ENCODE measurements at regions not wholly inside any gene's neighbourhood (a gene's known extent, or its start where the extent isn't known, plus 50 kb on each side); places are given as distances from the start of the nearest gene placed in this dataset.

DNA sequence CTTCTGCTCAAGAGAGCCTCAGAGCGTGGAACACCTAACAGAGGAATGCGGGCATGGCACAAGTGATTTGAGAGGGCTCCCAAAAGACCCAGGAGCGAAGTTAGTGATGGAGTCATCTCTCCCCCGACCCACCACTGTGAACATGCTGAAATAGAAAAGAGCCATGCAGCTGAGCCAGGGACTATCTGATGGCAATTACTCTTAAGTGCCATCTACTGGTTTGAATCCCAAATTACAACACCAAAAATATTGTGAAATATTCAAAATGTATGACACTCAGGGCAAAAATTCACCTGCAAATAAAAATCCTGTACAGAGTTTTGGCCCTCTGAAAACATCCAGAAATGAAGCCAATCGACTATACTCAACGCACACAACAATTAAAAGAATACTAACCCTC, 2038.9 kb upstream of the ADGRL3 start:
- TF ChIP-seq, protein P1, sequence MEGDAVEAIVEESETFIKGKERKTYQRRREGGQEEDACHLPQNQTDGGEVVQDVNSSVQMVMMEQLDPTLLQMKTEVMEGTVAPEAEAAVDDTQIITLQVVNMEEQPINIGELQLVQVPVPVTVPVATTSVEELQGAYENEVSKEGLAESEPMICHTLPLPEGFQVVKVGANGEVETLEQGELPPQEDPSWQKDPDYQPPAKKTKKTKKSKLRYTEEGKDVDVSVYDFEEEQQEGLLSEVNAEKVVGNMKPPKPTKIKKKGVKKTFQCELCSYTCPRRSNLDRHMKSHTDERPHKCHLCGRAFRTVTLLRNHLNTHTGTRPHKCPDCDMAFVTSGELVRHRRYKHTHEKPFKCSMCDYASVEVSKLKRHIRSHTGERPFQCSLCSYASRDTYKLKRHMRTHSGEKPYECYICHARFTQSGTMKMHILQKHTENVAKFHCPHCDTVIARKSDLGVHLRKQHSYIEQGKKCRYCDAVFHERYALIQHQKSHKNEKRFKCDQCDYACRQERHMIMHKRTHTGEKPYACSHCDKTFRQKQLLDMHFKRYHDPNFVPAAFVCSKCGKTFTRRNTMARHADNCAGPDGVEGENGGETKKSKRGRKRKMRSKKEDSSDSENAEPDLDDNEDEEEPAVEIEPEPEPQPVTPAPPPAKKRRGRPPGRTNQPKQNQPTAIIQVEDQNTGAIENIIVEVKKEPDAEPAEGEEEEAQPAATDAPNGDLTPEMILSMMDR (IDR thresholded peaks at IDR 0.05) = peak in 2 of 4 donors; percentile 10 to 38
- no peak for TF ChIP-seq POLR2A (IDR thresholded peaks at IDR 0.05)

Measured in right lobe of liver (tissue), 4 donors.